OCI-LY7 (cell line): ENCODE measurements at regions not wholly inside any gene's neighbourhood (a gene's known extent, or its start where the extent isn't known, plus 50 kb on each side); places are given as distances from the start of the nearest gene placed in this dataset.

Experiments
- EZH2phosphoT487 ChIP-seq: fragments of 200-600 bp; sonication (generic); IDR thresholded peaks from 2 replicates; pipeline ENCODE4 v1.6.1; 2018; ENCODE audit warnings: low read depth, borderline replicate concordance, mild to moderate bottlenecking, mixed run types, antibody characterized with exemption, low read length, moderate library complexity, mixed read lengths
- TF ChIP-seq, protein P1 (sequence below): fragments of 200-600 bp; sonication (generic); conservative IDR thresholded peaks from 2 replicates; pipeline ENCODE4 v1.5.1; 2014; ENCODE audit warnings: mild to moderate bottlenecking, antibody characterized with exemption, low read length, moderate library complexity, mixed read lengths

DNA sequence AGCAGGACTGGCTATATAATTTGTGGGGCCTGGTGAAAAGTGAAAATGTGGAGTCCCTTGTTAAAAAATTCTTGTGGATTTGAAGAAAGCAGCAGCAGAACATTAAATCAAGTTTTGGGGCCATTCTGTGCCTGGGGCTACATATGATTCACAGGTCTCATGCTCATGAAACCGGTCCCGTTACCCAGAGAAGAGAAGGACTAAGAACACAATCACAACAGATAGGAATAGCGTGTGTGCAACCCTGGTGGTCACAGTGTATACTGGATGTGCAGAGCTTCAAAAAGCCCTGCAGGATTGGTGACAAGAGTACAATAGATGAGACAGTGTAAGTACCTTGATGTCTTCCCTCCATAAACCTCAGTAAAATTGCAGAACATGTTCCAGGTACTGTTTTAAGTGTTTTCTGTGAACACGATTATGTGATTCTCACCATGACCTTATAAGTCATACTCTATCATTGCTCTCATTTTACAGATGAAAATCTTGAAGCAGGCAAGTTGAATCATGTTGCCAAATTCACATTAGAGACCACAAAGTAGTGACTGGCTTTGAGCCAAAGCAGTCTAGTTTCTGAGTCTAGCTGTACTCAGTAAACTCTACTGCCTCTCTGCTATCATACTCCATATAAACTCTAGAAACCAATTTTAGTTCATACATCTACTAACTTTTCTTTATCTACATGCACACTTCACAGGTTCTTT is 636.5 kb downstream of the TAF11L14 start:
- TF ChIP-seq, protein P1, sequence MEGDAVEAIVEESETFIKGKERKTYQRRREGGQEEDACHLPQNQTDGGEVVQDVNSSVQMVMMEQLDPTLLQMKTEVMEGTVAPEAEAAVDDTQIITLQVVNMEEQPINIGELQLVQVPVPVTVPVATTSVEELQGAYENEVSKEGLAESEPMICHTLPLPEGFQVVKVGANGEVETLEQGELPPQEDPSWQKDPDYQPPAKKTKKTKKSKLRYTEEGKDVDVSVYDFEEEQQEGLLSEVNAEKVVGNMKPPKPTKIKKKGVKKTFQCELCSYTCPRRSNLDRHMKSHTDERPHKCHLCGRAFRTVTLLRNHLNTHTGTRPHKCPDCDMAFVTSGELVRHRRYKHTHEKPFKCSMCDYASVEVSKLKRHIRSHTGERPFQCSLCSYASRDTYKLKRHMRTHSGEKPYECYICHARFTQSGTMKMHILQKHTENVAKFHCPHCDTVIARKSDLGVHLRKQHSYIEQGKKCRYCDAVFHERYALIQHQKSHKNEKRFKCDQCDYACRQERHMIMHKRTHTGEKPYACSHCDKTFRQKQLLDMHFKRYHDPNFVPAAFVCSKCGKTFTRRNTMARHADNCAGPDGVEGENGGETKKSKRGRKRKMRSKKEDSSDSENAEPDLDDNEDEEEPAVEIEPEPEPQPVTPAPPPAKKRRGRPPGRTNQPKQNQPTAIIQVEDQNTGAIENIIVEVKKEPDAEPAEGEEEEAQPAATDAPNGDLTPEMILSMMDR: no peak
- no peak for TF ChIP-seq EZH2phosphoT487
